ENCODE measurements at regions not wholly inside any gene's neighbourhood (a gene's known extent, or its start where the extent isn't known, plus 50 kb on each side); places are given as distances from the start of the nearest gene placed in this dataset.

DNA sequence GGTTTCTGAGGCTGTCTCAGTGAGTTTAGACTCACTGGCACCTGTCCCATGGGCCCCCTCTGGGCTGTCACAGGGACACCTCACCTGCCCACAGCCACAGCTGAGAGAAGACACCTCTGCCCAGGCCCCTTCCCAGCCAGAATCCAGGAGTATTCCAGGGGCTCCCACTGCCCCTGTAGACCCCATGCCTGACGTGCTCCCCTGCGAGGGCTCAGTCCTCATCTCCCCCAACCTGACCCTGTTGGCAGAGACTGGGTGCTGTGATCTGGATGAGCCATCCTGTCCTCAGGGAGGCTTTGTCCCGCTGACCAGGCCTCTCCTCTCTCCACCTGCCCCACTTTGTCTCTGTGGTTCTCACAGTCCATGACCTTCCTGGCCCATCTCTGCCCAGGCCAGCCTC is 89.4 kb downstream of the DHRS2 start:
- TF ChIP-seq, protein P1, sequence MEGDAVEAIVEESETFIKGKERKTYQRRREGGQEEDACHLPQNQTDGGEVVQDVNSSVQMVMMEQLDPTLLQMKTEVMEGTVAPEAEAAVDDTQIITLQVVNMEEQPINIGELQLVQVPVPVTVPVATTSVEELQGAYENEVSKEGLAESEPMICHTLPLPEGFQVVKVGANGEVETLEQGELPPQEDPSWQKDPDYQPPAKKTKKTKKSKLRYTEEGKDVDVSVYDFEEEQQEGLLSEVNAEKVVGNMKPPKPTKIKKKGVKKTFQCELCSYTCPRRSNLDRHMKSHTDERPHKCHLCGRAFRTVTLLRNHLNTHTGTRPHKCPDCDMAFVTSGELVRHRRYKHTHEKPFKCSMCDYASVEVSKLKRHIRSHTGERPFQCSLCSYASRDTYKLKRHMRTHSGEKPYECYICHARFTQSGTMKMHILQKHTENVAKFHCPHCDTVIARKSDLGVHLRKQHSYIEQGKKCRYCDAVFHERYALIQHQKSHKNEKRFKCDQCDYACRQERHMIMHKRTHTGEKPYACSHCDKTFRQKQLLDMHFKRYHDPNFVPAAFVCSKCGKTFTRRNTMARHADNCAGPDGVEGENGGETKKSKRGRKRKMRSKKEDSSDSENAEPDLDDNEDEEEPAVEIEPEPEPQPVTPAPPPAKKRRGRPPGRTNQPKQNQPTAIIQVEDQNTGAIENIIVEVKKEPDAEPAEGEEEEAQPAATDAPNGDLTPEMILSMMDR (IDR thresholded peaks at IDR 0.05 in 4 of 5, conservative IDR thresholded peaks at IDR 0.05 in 1 of 5) = no peak
- TF ChIP-seq POLR2A (IDR thresholded peaks at IDR 0.05) = no peak
